T-cell (primary cell): ENCODE measurements at regions not wholly inside any gene's neighbourhood (a gene's known extent, or its start where the extent isn't known, plus 50 kb on each side); places are given as distances from the start of the nearest gene placed in this dataset.

Experiments
- ATAC-seq, 4 experiments: fragments of 200-7000 bp in 3 of 4; fragments of 150-1000 bp in 1 of 4; cut with Tn5 transposase; replicated peaks in 1 of 4; 1 replicate in 3 of 4; 2 replicates in 1 of 4; pipeline ENCODE4 v1.10.0; 2021; ENCODE audit warnings: moderate library complexity in 3 of 4, mild to moderate bottlenecking in 2 of 4, moderate number of reproducible peaks in 1 of 4
- CTCF ChIA-PET, 2 donors: fragments of 300-600 bp; sonication (Branson Sonifier 250); formaldehyde crosslinking; loops; one replicate each; lab custom pipeline; 2022; ENCODE audit warnings: antibody characterized with exemption in 2 of 2; lab: Charles Lee
- POLR2A ChIA-PET, 2 donors: fragments of 300-600 bp; sonication (Branson Sonifier 250); formaldehyde crosslinking; loops; one replicate each; lab custom pipeline; 2022; ENCODE audit warnings: antibody characterized with exemption in 2 of 2; lab: Charles Lee
- DNase-seq, 35 experiments: peaks; one replicate each; pipeline versions ENCODE4 v3.0.0 to v3.0.0-alpha.2; 2013 to 2023
- H3K27ac ChIP-seq: one replicate; pipeline ENCODE4 v1.5.1; 2013; ENCODE audit warnings: low read length
- H3K27me3 ChIP-seq, 2 experiments: replicated peaks in 1 of 2; 1 replicate in 1 of 2; 2 replicates in 1 of 2; pipeline versions ENCODE4 v1.6.1 to v1.7.0; 2013; ENCODE audit warnings: low read length in 1 of 2, mixed read lengths in 1 of 2; ENCODE audit not compliant: control insufficient read depth in 2 of 2, insufficient read depth in 2 of 2; ENCODE audit errors: extremely low read depth in 1 of 2
- H3K36me3 ChIP-seq, 2 donors: 1 replicate in 1 of 2; 2 replicates in 1 of 2; pipeline versions ENCODE4 v1.6.1 to v1.7.0; 2013; ENCODE audit warnings: low read length in 1 of 2; ENCODE audit not compliant: control insufficient read depth in 2 of 2, insufficient read depth in 1 of 2; ENCODE audit errors: extremely low read depth in 1 of 2
- H3K4me1 ChIP-seq, 2 experiments: 1 replicate in 1 of 2; 2 replicates in 1 of 2; pipeline versions ENCODE4 v1.6.1 to v1.7.0; 2013; ENCODE audit warnings: low read length in 2 of 2, mixed read lengths in 1 of 2; ENCODE audit not compliant: insufficient read depth in 2 of 2, control insufficient read depth in 1 of 2; ENCODE audit errors: extremely low read depth in 1 of 2
- H3K4me3 ChIP-seq, 2 donors: 1 replicate in 1 of 2; 2 replicates in 1 of 2; pipeline versions ENCODE4 v1.5.1 to v1.7.0; 2013; ENCODE audit warnings: mild to moderate bottlenecking in 2 of 2, low read length in 1 of 2, moderate library complexity in 1 of 2; ENCODE audit not compliant: control insufficient read depth in 1 of 2; ENCODE audit errors: extremely low read depth in 1 of 2
- H3K9me3 ChIP-seq: 2 replicates; pipeline ENCODE4 v1.7.0; 2013
- H3K27ac Mint-ChIP-seq, 2 donors: one replicate each; pipeline ENCODE4 v1.8.0; 2020 to 2021; ENCODE audit warnings: mild to moderate bottlenecking in 2 of 2, mixed read lengths in 2 of 2
- H3K27me3 Mint-ChIP-seq, 2 donors: one replicate each; pipeline ENCODE4 v1.8.0; 2021 to 2022; ENCODE audit warnings: mixed read lengths in 2 of 2
- H3K36me3 Mint-ChIP-seq: one replicate; pipeline ENCODE4 v1.8.0; 2021; ENCODE audit warnings: mixed read lengths
- H3K4me1 Mint-ChIP-seq, 3 donors: one replicate each; pipeline ENCODE4 v1.8.0; 2020 to 2022; ENCODE audit warnings: mixed read lengths in 3 of 3, mild to moderate bottlenecking in 1 of 3
- H3K4me3 Mint-ChIP-seq, 3 donors: one replicate each; pipeline ENCODE4 v1.8.0; 2020 to 2022; ENCODE audit warnings: mild to moderate bottlenecking in 3 of 3, mixed read lengths in 3 of 3, moderate library complexity in 3 of 3
- H3K9me3 Mint-ChIP-seq, 3 donors: one replicate each; pipeline ENCODE4 v1.8.0; 2020 to 2022; ENCODE audit warnings: mixed read lengths in 3 of 3
- WGBS: methylation state at CpG from one replicate; pipeline ENCODE4 v1.1.5; 2013; ENCODE audit warnings: missing lambda C conversion rate; ENCODE audit not compliant: insufficient coverage; 5-methylcytosine and 5-hydroxymethylcytosine counted together

DNA sequence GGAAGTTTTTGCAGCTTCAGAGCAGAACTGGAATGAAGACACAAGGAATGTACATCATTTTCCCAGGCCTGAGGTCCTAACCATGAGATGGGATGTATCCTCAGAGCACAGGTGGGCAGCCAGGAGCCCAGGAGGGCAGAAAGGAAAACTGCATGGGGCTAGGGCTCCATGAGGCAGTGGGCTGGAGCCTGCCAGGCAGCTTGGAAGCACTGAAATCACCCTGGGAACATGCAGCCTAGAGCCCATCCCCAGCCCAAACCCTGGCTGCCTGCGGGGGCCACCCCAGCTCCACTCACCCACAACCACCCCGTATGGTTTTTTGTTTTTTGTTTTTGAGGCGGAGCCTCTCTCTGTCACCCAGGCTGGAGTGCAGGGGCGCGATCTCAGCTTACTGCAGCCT, 86.2 kb upstream of the SIAH1 start:
- no peaks in the 10 kb centered on the region for H3K36me3 ChIP-seq
- H3K9me3 Mint-ChIP-seq, result peaks cover 5 to 12% (median 10%) of the 10 kb centered on the region in 3 donors
- DNase-seq (no peak), ATAC-seq (no peak)
- H3K27me3 ChIP-seq, result peaks cover 0 to 8% of the 10 kb centered on the region in 2 experiments
- H3K27ac Mint-ChIP-seq, result no peak overlapping the region
- peaks cover 3 to 8% of the 10 kb centered on the region in 2 donors for H3K27me3 Mint-ChIP-seq
- POLR2A ChIA-PET, result no interaction called here
- no CpG with 5 or more reads among the region's 5 CpGs for WGBS
- CTCF ChIA-PET, result interaction anchor here in 1 of 2 donors (0.8 kb wide), 1 partner anchor 158 kb away, joined by 3 read pairs; no protein-coding TSS in a partner anchor
- no peaks in the 10 kb centered on the region for H3K36me3 Mint-ChIP-seq
- no peaks in the 10 kb centered on the region for H3K9me3 ChIP-seq
- H3K4me1 Mint-ChIP-seq, result peaks cover 0 to 4% (median 0%) of the 10 kb centered on the region in 3 donors
- no peak overlapping the region for H3K27ac ChIP-seq
- no peak overlapping the region for H3K4me3 Mint-ChIP-seq
- H3K4me1 ChIP-seq, result no peaks in the 10 kb centered on the region
- no peak overlapping the region for H3K4me3 ChIP-seq

- Histone ChIP-seq H3K27ac (no peak overlapping the region), H3K27me3 (no peaks in the 10 kb centered on the region), H3K4me3 (no peak overlapping the region), H3K36me3 (no peaks in the 10 kb centered on the region), H3K4me1 (peaks cover 0 to 5% of the 10 kb centered on the region in 2 experiments), H3K9me3 (no peaks in the 10 kb centered on the region)
- no peak overlapping the region for H3K4me3 Mint-ChIP-seq
- ATAC-seq, result no peak
- H3K36me3 Mint-ChIP-seq, result no peaks in the 10 kb centered on the region
- peaks cover under 1 to 6% (median 5%) of the 10 kb centered on the region in 3 donors for H3K9me3 Mint-ChIP-seq
- H3K27ac Mint-ChIP-seq, result no peak overlapping the region
- H3K4me1 Mint-ChIP-seq, result peaks cover 0 to 10% (median 3%) of the 10 kb centered on the region in 3 donors
- 100% methylated on average over 6 of the region's 11 CpGs for WGBS
- no peak for DNase-seq
- ChIA-PET POLR2A (no interaction called here), CTCF (interaction anchor here in 1 of 2 donors (1.4 kb wide), 1 partner anchor 161 kb away, joined by 3 read pairs; no protein-coding TSS in a partner anchor)
- H3K27me3 Mint-ChIP-seq, result peaks cover 0 to 7% of the 10 kb centered on the region in 2 donors
These were observed 77.0 kb upstream of the SIAH1 start for GRCh38 chr16:48462106-48462740.

- no peaks in the 10 kb centered on the region for H3K9me3 ChIP-seq
- no peak overlapping the region for H3K27ac Mint-ChIP-seq
- no peak overlapping the region for H3K4me3 ChIP-seq
- ChIA-PET CTCF (no interaction called here), POLR2A (interaction anchor here in 1 of 2 donors (0.6 kb wide), 1 partner anchor 194 kb away, joined by 3 read pairs; no protein-coding TSS in a partner anchor)
- no peaks in the 10 kb centered on the region for H3K27me3 ChIP-seq
- no peak overlapping the region for H3K4me3 Mint-ChIP-seq
- WGBS, result no CpG with 5 or more reads among the region's 3 CpGs
- H3K27me3 Mint-ChIP-seq, result peaks cover 1 to 7% of the 10 kb centered on the region in 2 donors
- H3K4me1 Mint-ChIP-seq, result peaks cover 0 to 10% (median 3%) of the 10 kb centered on the region in 3 donors
- H3K9me3 Mint-ChIP-seq, result no peaks in the 10 kb centered on the region
- H3K36me3 ChIP-seq, result no peaks in the 10 kb centered on the region
- H3K4me1 ChIP-seq, result peaks cover 0 to 5% of the 10 kb centered on the region in 2 experiments
- no peaks in the 10 kb centered on the region for H3K36me3 Mint-ChIP-seq
- no peak for ATAC-seq
- no peak overlapping the region for H3K27ac ChIP-seq
- DNase-seq, result no peak
These were observed 74.0 kb upstream of the SIAH1 start for GRCh38 chr16:48459167-48459566.

DNA sequence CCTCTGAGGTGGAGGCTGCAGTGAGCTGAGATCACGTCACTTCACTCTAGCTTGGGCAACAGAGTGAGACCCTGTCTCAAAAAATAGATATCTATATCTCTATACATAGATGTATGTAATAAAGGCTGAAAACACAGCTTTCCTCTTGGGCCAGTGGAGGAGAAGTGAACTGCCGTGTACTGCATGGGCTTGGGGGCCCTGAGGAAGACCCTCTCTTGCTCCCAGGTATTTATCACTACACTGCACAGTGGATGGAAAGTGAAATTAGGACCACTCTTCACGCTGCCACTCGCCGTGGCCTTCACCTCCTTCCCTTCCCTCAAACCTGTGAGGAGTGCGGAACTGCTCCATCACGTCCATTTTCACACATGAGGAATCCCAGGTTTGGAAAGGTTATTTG, 68.8 kb upstream of the SIAH1 start:
- POLR2A ChIA-PET, result no interaction called here
- ATAC-seq, result no peak
- Histone ChIP-seq H3K4me1 (peaks cover 0 to 5% of the 10 kb centered on the region in 2 experiments), H3K27me3 (no peaks in the 10 kb centered on the region), H3K36me3 (no peaks in the 10 kb centered on the region), H3K27ac (no peak overlapping the region), H3K4me3 (no peak overlapping the region), H3K9me3 (no peaks in the 10 kb centered on the region)
- Mint-ChIP-seq H3K4me3 (no peak overlapping the region), H3K4me1 (peaks cover 0 to 8% (median 3%) of the 10 kb centered on the region in 3 donors), H3K36me3 (no peaks in the 10 kb centered on the region), H3K27ac (no peak overlapping the region), H3K9me3 (no peaks in the 10 kb centered on the region), H3K27me3 (peaks cover 0 to 1% of the 10 kb centered on the region in 2 donors)
- no peak for DNase-seq
- CTCF ChIA-PET, result interaction anchor here in 1 of 2 donors (0.6 kb wide), 1 partner anchor 41 kb away, joined by 3 read pairs; no protein-coding TSS in a partner anchor
- WGBS, result 96% methylated on average over 5 of the region's 7 CpGs

GRCh38 chr16:48452991-48453760, 68.0 kb upstream of the SIAH1 start:
- Histone ChIP-seq H3K27me3 (peaks cover 0 to 2% of the 10 kb centered on the region in 2 experiments), H3K27ac (no peak overlapping the region), H3K9me3 (no peaks in the 10 kb centered on the region), H3K4me3 (no peak overlapping the region), H3K36me3 (no peaks in the 10 kb centered on the region), H3K4me1 (peaks cover 0 to 3% of the 10 kb centered on the region in 2 experiments)
- no peak for DNase-seq
- Mint-ChIP-seq H3K27me3 (peaks cover 0 to 1% of the 10 kb centered on the region in 2 donors), H3K27ac (no peak overlapping the region), H3K4me1 (peaks cover 0 to under 1% (median under 1%) of the 10 kb centered on the region in 3 donors), H3K4me3 (no peak overlapping the region), H3K36me3 (no peaks in the 10 kb centered on the region), H3K9me3 (no peaks in the 10 kb centered on the region)
- ChIA-PET CTCF (interaction anchor here in 1 of 2 donors (0.6 kb wide), 1 partner anchor 40 kb away, joined by 3 read pairs; no protein-coding TSS in a partner anchor), POLR2A (no interaction called here)
- 93% methylated on average over 9 of the region's 11 CpGs for WGBS
- ATAC-seq, result no peak

DNA sequence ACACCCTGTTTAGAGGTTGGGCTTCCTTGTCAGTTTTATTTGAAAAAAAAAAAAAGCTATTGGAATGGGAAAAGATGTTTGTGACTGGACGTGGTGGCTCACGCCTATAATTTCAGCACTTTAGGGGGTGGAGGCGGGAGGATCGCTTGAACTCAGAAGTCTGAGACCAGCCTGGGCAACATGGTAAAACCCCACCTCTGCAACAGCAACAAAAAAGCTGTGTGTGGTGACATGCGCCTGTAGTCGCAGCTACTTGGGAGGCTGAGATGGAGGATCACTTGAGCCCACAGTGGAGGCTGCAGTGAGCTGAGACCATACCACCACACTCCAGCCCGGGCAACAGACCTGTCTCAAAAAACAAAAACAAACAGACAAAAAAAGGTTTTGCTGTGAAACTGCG, 66.1 kb upstream of the SIAH1 start:
- Histone ChIP-seq H3K9me3 (no peaks in the 10 kb centered on the region), H3K4me3 (no peak overlapping the region)
- CTCF ChIA-PET, result no interaction called here

More for the DNA sequence above, 66.1 kb upstream of the SIAH1 start:
- no peak overlapping the region for H3K27ac ChIP-seq
- no peak overlapping the region for H3K27ac Mint-ChIP-seq
- H3K27me3 ChIP-seq, result peaks cover 0 to 2% of the 10 kb centered on the region in 2 experiments
- peaks cover 0 to 1% of the 10 kb centered on the region in 2 donors for H3K27me3 Mint-ChIP-seq
- 87% methylated on average over 4 of the region's 8 CpGs for WGBS
- no peaks in the 10 kb centered on the region for H3K4me1 Mint-ChIP-seq
- H3K4me3 Mint-ChIP-seq, result no peak overlapping the region
- H3K9me3 Mint-ChIP-seq, result no peaks in the 10 kb centered on the region
- POLR2A ChIA-PET, result no interaction called here
- DNase-seq (no peak), ATAC-seq (no peak)
- H3K36me3 Mint-ChIP-seq, result no peaks in the 10 kb centered on the region
- H3K36me3 ChIP-seq, result no peaks in the 10 kb centered on the region
- no peaks in the 10 kb centered on the region for H3K4me1 ChIP-seq
